ENCODE measurements at regions not wholly inside any gene's neighbourhood (a gene's known extent, or its start where the extent isn't known, plus 50 kb on each side); places are given as distances from the start of the nearest gene placed in this dataset.

- intact Hi-C loops (cut with DNase I) = no loop called here
- no peaks in the 10 kb centered on the region for H3K4me1 ChIP-seq
- WGBS, 2 donors = 59 to 67% methylated on average over 4 of the region's 4 CpGs
These were observed 334.6 kb downstream of the SLC4A3 start for GRCh38 chr2:219961947-219962498.

GRCh38 chr2:219962801-219963200 is 335.4 kb downstream of the SLC4A3 start:
- ATAC-seq (no peak), DNase-seq (no peak)
- WGBS, 2 donors = 64 to 83% methylated on average over 2 of the region's 2 CpGs
- H3K4me3 ChIP-seq = no peak overlapping the region
- no peaks in the 10 kb centered on the region for H3K36me3 ChIP-seq
- intact Hi-C loops (cut with DNase I) = no loop called here
- H3K27ac ChIP-seq = no peak overlapping the region
- TF ChIP-seq CTCF (IDR thresholded peaks at IDR 0.05) = no peak
- H3K4me1 ChIP-seq = no peaks in the 10 kb centered on the region
- peaks cover 0 to 2% (median 0%) of the 10 kb centered on the region in 11 donors for H3K9me3 ChIP-seq
- H3K27me3 ChIP-seq = peaks cover 0 to 5% (median 0%) of the 10 kb centered on the region in 7 donors

More at GRCh38 chr2:219961947-219962498, 334.6 kb downstream of the SLC4A3 start:
- Histone ChIP-seq H3K27me3 (peaks cover 0 to 5% (median 0%) of the 10 kb centered on the region in 7 donors), H3K36me3 (no peaks in the 10 kb centered on the region), H3K9me3 (peaks cover 0 to 10% (median 5%) of the 10 kb centered on the region in 11 donors), H3K27ac (no peak overlapping the region), H3K4me3 (no peak overlapping the region)
- no peak for TF ChIP-seq CTCF (IDR thresholded peaks at IDR 0.05)
- ATAC-seq = no peak
- DNase-seq = no peak

- ATAC-seq = no peak
- DNase-seq = no peak
- no peaks in the 10 kb centered on the region for H3K4me1 ChIP-seq
- no peaks in the 10 kb centered on the region for H3K36me3 ChIP-seq
- peaks cover 0 to 5% (median 0%) of the 10 kb centered on the region in 7 donors for H3K27me3 ChIP-seq
- H3K27ac ChIP-seq = no peak overlapping the region
- no peak for TF ChIP-seq CTCF (IDR thresholded peaks at IDR 0.05)
- intact Hi-C loops (cut with DNase I) = loop anchor here in 1 of 10 donors (2.0 kb wide), 1 partner anchor 35 kb away; no protein-coding TSS in a partner anchor
- H3K4me3 ChIP-seq = no peak overlapping the region
- 46 to 50% methylated on average over 5 of the region's 5 CpGs for WGBS, 2 donors
- no peaks in the 10 kb centered on the region for H3K9me3 ChIP-seq
These were observed 338.1 kb downstream of the SLC4A3 start for GRCh38 chr2:219965287-219966194.

GRCh38 chr2:219967247-219968245 is 340.1 kb downstream of the SLC4A3 start:
- Histone ChIP-seq H3K36me3 (no peaks in the 10 kb centered on the region), H3K27me3 (peaks cover 0 to 5% (median 0%) of the 10 kb centered on the region in 7 donors), H3K4me3 (no peak overlapping the region), H3K4me1 (no peaks in the 10 kb centered on the region), H3K27ac (no peak overlapping the region), H3K9me3 (no peaks in the 10 kb centered on the region)
- whole genome bisulfite sequencing, 2 donors = 57 to 69% methylated on average over 8 of the region's 8 CpGs
- no peak for TF ChIP-seq CTCF (IDR thresholded peaks at IDR 0.05)
- ATAC-seq (no peak), DNase-seq (no peak)
- intact Hi-C loops (cut with DNase I) = no loop called here

Measured in heart right ventricle (tissue), 16 donors.